HG03159 (cell line): ENCODE measurements at regions not wholly inside any gene's neighbourhood (a gene's known extent, or its start where the extent isn't known, plus 50 kb on each side); places are given as distances from the start of the nearest gene placed in this dataset.

Experiments used
- ATAC-seq: cut with Tn5 transposase; IDR thresholded peaks from one replicate; pipeline ENCODE4 v1.9.1; 2021; ENCODE audit warnings: mild to moderate bottlenecking, moderate library complexity; ENCODE audit not compliant: unreplicated experiment

- no peak for ATAC-seq
Observed at GRCh38 chr4:81527709-81528108, 56.0 kb upstream of the RASGEF1B start.

- ATAC-seq = no peak
Observed at GRCh38 chr4:81527115-81527514, 55.4 kb upstream of the RASGEF1B start.

- no peak for ATAC-seq
Observed at GRCh38 chr4:81526706-81527105, 55.0 kb upstream of the RASGEF1B start.

GRCh38 chr4:81523672-81524327 lies 52.1 kb upstream of the RASGEF1B start:
- ATAC-seq = peak; percentile 62

- no peak for ATAC-seq
Observed at GRCh38 chr4:81522711-81523110, 51.0 kb upstream of the RASGEF1B start.

- ATAC-seq = no peak
Observed at GRCh38 chr4:81521708-81522107, 50.0 kb upstream of the RASGEF1B start.
